GM21390 (cell line): ENCODE measurements at regions not wholly inside any gene's neighbourhood (a gene's known extent, or its start where the extent isn't known, plus 50 kb on each side); places are given as distances from the start of the nearest gene placed in this dataset.
"Not testable (repeated sequence)": the region's sequence is repeated elsewhere in the genome, so short reads cannot be mapped to it uniquely, and the experiment has no call there.

Experiments
- ATAC-seq: cut with Tn5 transposase; IDR thresholded peaks from one replicate; pipeline ENCODE4 v1.9.1; 2021; ENCODE audit not compliant: unreplicated experiment

GRCh38 chr10:28188526-28188925, 114.3 kb downstream of the MPP7 start:
- no peak for ATAC-seq

GRCh38 chr10:28186887-28187578, 115.8 kb downstream of the MPP7 start:
- no peak for ATAC-seq

DNA sequence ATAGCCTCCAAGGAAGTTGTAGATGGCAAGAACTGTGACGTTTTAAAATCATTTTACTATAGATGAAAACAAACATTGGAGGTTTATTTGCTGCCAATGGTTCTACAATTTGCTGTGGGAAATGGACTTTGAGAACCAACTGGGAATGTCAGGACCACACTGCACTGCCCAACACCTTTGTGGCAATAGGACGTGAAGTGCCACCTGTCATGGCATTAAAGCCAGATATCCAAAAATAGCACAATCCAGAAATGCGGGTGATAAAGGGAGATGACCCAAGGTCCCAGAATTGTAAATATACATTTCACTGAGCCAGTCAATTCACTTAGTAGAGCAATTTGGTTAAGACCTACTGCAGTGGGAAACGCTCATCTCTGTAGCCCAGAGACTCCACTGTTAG, 116.4 kb downstream of the MPP7 start:
- ATAC-seq: no peak

- ATAC-seq: no peak
These were observed 118.1 kb downstream of the MPP7 start for GRCh38 chr10:28184810-28185209.

DNA sequence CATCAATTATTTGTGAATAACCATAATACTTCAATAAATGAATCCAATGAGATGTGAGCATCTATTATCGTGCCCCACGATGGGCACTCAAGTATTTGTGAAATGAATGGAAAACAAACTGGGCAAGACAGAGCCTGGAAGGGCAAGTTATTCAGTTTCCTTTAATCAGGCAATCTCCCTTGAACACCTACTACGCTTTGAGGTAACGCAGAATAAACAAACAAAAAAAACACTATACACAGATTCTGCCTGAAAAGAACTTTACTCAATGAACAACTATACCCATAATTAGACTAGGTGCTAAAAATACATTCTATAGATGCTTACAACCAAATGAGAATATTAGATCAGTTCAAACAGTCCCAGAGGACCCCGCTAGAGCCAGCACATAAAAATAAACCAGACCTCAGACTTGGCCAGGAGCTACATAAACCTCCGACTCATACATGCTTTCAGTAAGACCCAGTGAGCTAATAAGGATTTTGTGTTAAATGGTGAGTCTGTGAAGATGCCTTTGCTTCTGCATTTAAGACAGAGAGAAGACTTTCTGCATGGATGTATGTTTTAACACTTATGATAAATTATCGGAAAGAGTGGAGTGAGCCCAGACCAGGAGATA, 121.3 kb downstream of the MPP7 start:
- no peak for ATAC-seq

DNA sequence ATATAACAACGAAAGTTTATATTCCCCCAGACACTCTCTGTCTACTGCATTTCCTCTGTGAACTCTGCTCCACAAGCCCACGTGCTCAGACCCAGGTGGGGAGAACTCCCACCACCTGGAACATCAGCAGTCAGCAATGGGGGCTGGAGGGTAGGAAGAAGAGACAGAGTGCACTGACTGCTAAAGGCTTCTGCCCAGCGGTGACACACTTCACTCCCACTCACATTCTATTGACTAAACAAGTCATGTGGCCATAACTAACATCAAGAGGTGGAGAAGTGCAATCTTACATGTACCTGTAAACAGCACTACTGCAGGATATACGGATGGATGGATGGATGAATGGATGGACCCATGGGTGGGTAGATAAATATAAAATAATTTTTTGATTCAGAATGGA, 122.2 kb downstream of the MPP7 start:
- no peak for ATAC-seq

DNA sequence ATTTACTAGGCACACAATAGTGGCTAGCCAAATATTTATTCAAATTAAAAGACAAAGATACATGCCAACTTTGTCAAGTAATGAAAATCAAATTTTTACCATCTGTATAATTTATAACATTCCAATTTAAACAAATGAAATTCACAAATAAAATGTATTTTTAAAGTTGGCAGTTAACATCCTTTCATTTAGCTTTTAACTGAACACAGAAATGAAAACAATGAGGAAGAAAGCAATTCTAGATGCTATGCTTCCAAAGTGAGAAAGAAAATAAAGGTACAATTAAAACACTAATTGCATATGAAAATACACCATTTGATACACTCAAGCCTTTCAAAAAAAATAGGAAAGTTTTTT, 123.1 kb downstream of the MPP7 start:
- no peak for ATAC-seq

DNA sequence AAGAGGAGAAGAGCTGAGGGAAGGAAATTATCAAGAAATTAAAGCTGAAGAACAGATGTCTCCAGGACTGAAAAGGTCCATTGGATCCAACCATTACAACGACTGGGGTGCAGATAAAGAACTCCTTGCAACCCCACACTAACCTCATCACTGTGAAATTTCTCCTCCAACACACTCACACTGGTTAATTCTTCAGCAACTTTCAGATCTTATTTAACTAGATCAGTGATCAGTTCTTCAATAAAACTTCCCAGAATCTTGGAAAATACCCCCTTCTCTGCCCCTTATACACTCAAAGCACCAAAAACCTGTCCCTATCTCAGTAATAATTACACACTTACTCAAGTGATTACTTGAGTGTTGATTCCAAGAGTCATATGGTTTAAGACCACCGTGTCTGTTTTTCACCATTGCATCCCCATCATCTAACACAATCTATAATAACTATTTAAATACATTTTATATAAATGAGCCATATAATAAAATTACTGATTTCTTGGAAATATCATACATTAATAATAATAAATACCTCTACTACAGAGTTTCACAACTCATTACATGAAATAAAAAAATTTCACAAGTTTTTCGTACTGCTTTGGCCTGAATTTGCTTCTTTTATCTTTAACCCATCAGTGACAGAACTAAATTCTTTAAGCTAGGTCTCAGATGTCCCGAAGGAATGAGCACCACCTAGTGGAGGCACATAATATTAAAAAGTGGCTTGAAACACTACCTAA, 123.7 kb downstream of the MPP7 start:
- peak; percentile 67 for ATAC-seq

GRCh38 chr10:28177944-28178637, 124.8 kb downstream of the MPP7 start:
- peak; percentile 53 for ATAC-seq

- ATAC-seq: not testable (repeated sequence)
These were observed 126.4 kb downstream of the MPP7 start for GRCh38 chr10:28176498-28176897.

DNA sequence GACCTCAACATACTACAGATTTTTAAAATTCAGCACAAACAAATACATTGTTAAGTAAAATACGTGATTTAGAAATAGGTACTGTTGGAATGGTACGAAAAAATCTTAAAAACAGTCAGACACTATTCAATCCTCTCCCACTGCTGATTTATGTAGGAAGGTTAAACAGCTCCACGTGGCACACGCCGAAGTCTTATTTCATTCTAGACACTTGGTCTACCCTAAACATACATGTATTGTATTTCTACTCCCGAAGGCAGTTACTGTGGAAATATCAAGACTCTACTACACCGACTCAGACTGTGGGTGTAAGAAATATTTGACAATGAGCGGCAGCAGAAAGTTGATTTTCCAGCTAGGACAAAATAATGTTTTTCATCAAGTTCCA, 130.6 kb downstream of the MPP7 start:
- no peak for ATAC-seq

DNA sequence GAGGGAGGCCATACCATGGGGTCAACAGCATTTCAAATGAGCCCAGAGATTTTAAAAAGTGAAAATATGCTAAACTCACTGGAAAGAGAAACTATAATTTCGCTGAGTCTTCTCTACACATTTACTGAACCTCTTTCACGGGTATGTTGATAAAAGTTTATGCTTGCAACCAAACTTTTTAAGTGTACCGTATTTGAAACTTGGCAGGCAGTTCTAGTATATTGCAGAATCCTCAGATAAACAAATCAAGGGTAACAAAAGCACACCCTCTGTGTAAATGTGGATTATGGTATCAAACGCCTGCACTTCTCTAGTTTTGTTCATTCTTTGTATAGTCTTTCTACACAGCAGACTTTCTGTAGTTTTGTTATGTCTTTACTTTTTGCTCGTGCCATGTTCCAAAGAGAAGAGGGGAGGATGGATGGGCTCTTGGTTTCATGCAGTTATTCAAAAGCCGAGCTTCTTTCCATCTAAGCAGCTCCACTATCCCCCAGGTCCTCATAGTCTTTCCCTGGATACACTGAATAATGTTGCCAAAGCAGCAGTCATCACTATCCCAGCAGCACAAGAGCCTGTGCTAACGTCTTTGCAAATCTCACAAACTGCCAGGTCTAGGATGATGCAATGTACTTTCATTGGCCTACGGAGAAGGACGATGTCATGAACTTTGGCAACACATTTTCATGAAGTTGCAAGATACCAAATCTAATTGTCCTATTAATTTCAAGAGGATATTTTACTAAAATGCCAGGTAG, 131.2 kb downstream of the MPP7 start:
- ATAC-seq: no peak

- peak; percentile 67 for ATAC-seq
These were observed 133.3 kb downstream of the MPP7 start for GRCh38 chr10:28169525-28169924.

- no peak for ATAC-seq
These were observed 141.9 kb downstream of the MPP7 start for GRCh38 chr10:28160866-28161405.

GRCh38 chr10:28157379-28157778, 145.5 kb downstream of the MPP7 start:
- no peak for ATAC-seq

- no peak for ATAC-seq
These were observed 147.1 kb downstream of the MPP7 start for GRCh38 chr10:28155726-28156125.

GRCh38 chr10:28151636-28152035, 151.2 kb downstream of the MPP7 start:
- no peak for ATAC-seq

DNA sequence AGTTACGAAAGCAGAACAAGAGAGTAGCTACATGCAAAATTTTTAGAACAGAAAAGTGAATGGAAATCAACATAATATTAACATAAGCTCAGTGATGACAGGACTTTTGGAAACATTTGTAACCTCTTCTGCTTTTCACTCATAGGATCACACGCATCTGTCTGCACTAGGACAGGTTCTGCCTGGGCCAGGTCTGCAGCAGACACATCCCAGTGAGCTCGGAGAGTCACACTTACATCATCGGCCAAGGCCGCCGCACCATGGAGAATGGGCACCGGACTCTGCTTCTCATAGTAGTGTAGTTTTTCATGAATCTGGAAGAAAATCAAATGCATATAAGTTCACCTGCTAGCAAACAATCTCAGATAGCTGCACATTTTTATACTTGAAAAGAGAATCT, 150.9 kb upstream of the ODAD2 start:
- no peak for ATAC-seq

GRCh38 chr10:28147706-28148105, 148.8 kb upstream of the ODAD2 start:
- ATAC-seq: no peak

DNA sequence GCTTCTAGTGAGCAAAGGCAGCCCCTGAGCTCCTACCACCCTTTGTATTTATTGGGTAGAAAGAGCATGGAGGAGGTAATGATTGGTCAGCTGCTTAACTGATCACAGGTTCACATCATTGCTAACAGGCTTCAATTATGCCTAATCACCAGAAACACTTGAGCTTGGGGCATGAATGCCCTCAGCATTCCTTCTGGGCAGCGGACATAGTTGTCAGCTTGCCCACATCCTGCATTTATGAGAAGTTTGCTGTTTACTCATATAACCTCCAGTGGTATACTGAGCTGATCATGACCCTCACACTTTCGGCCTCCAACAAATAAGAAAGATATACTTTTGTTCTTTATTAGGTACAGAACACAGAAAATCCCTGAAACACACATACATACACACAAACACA, 140.3 kb upstream of the ODAD2 start:
- ATAC-seq: no peak
